Sigmoid colon (tissue), 4 donors: ENCODE measurements at regions not wholly inside any gene's neighbourhood (a gene's known extent, or its start where the extent isn't known, plus 50 kb on each side); places are given as distances from the start of the nearest gene placed in this dataset.
"Not testable (repeated sequence)": the region's sequence is repeated elsewhere in the genome, so short reads cannot be mapped to it uniquely, and the experiment has no call there.

Experiments
- EP300 ChIP-seq, 4 donors: sonication (generic); formaldehyde crosslinking; IDR thresholded peaks; one replicate each; pipeline ENCODE4 v1.6.1; 2017; ENCODE audit warnings: antibody characterized with exemption in 4 of 4
- POLR2A ChIP-seq, 2 donors: fragments of 450-650 bp; IDR thresholded peaks; one replicate each; pipeline ENCODE4 v1.6.1; 2016; ENCODE audit warnings: antibody characterized with exemption in 2 of 2, mild to moderate bottlenecking in 2 of 2, moderate library complexity in 2 of 2
- POLR2AphosphoS5 ChIP-seq, 4 donors: sonication (generic); formaldehyde crosslinking; IDR thresholded peaks; one replicate each; pipeline ENCODE4 v1.6.1; 2017; ENCODE audit warnings: antibody characterized with exemption in 4 of 4
- TF ChIP-seq, protein P1 (sequence below), 4 experiments: fragments of 450-650 bp in 3 of 4; fragments of 200-600 bp in 1 of 4; IDR thresholded peaks; one replicate each; pipeline ENCODE4 v1.5.1; 2016 to 2019; ENCODE audit warnings: antibody characterized with exemption in 4 of 4, mild to moderate bottlenecking in 3 of 4, moderate library complexity in 2 of 4

DNA sequence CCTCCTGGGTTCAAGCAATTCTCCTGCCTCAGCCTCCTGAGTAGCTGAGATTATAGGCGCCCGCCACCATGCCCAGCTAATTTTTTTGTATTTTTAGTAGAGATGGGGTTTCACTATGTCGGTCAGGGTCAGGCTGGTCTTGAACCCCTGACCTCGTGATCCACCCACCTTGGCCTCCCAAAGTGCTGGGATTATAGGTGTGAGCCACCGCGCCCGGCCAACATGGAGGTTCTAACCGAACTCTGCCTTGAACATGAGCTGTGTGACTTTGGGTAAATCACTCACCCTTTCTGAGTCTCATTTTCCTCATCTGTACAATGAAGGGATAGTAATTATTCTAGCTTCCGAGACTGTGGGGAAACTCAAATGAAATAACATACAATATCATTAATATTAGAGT is 133.5 kb upstream of the RFLNA start:
- TF ChIP-seq, protein P1, sequence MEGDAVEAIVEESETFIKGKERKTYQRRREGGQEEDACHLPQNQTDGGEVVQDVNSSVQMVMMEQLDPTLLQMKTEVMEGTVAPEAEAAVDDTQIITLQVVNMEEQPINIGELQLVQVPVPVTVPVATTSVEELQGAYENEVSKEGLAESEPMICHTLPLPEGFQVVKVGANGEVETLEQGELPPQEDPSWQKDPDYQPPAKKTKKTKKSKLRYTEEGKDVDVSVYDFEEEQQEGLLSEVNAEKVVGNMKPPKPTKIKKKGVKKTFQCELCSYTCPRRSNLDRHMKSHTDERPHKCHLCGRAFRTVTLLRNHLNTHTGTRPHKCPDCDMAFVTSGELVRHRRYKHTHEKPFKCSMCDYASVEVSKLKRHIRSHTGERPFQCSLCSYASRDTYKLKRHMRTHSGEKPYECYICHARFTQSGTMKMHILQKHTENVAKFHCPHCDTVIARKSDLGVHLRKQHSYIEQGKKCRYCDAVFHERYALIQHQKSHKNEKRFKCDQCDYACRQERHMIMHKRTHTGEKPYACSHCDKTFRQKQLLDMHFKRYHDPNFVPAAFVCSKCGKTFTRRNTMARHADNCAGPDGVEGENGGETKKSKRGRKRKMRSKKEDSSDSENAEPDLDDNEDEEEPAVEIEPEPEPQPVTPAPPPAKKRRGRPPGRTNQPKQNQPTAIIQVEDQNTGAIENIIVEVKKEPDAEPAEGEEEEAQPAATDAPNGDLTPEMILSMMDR (IDR thresholded peaks at IDR 0.05): not testable (repeated sequence)
- TF ChIP-seq POLR2A, EP300, POLR2AphosphoS5 (IDR thresholded peaks at IDR 0.05): not testable (repeated sequence)
